Effector memory CD8-positive, alpha-beta T cell (primary cell): ENCODE measurements at regions not wholly inside any gene's neighbourhood (a gene's known extent, or its start where the extent isn't known, plus 50 kb on each side); places are given as distances from the start of the nearest gene placed in this dataset.
"Not testable (repeated sequence)": the region's sequence is repeated elsewhere in the genome, so short reads cannot be mapped to it uniquely, and the experiment has no call there.

Source experiments
- ATAC-seq: fragments of 150-1000 bp; cut with Tn5 transposase; replicated peaks from 2 replicates; pipeline ENCODE4 v1.10.0; 2021; ENCODE audit warnings: mild to moderate bottlenecking, moderate library complexity
- DNase-seq, 3 experiments: peaks; one replicate each; pipeline ENCODE4 v3.0.0; 2021
- H3K27ac Mint-ChIP-seq, 2 donors: one replicate each; pipeline ENCODE4 v1.8.0; 2022; ENCODE audit warnings: mild to moderate bottlenecking in 2 of 2, mixed read lengths in 2 of 2, moderate library complexity in 2 of 2
- H3K27me3 Mint-ChIP-seq, 2 donors: one replicate each; pipeline ENCODE4 v1.8.0; 2022; ENCODE audit warnings: mixed read lengths in 2 of 2
- H3K36me3 Mint-ChIP-seq: one replicate; pipeline ENCODE4 v1.8.0; 2022; ENCODE audit warnings: mild to moderate bottlenecking, moderate library complexity, mixed read lengths; ENCODE audit not compliant: insufficient read depth
- H3K4me1 Mint-ChIP-seq, 2 donors: one replicate each; pipeline ENCODE4 v1.8.0; 2022; ENCODE audit warnings: low read depth in 2 of 2, mixed read lengths in 2 of 2
- H3K4me3 Mint-ChIP-seq, 2 donors: one replicate each; pipeline ENCODE4 v1.8.0; 2022; ENCODE audit warnings: mild to moderate bottlenecking in 2 of 2, mixed read lengths in 2 of 2, moderate library complexity in 2 of 2
- H3K9me3 Mint-ChIP-seq, 2 donors: one replicate each; pipeline ENCODE4 v1.8.0; 2022; ENCODE audit warnings: mixed read lengths in 2 of 2

DNA sequence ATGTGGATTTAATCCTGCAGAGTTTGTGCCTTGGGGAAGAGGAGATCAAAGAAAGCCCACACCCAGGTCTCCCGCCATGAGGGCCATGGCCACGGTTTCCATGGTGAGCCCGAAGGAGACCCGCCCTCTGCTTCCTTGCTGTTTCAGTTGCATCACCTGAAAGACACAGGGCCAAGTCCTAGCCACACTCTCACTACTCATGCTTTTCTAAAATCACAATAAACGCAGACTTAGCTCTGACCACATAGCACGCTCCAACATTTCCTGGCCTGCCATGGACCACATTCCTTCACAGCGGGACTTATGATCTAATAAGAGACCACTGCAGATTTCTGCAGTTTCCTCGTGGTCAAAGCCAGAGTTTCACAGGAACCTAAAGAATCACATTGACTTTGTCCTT, 426.0 kb upstream of the NR3C2 start:
- H3K36me3 Mint-ChIP-seq: no peaks in the 10 kb centered on the region
- H3K4me1 Mint-ChIP-seq: no peaks in the 10 kb centered on the region
- H3K9me3 Mint-ChIP-seq: peaks cover 0 to 4% of the 10 kb centered on the region in 2 donors
- ATAC-seq (no peak), DNase-seq (no peak)
- no peak overlapping the region for H3K4me3 Mint-ChIP-seq
- no peak overlapping the region for H3K27ac Mint-ChIP-seq
- peaks cover 0 to 11% of the 10 kb centered on the region in 2 donors for H3K27me3 Mint-ChIP-seq

DNA sequence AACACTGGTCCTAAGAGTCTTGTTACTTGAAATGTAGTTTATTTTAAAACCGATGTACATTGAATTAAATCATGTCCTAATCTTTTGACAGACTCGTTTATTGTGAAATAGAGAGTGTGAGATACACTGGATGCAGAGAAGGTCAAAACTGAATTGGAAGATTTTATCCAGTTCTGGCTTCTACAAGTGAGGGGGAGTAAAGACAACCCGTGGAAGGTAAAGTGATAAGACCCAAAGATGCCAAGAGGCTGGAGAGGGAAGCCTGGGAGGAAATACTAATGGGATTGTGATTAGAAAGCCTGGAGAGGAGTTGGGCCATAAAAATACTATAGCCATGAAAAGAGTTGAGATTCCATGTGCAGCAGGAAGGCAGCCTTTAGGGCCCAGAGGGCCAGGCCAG, 424.5 kb upstream of the NR3C2 start:
- Mint-ChIP-seq H3K36me3 (no peaks in the 10 kb centered on the region), H3K9me3 (peaks cover 0 to 4% of the 10 kb centered on the region in 2 donors), H3K27ac (no peak overlapping the region), H3K27me3 (peaks cover 0 to 11% of the 10 kb centered on the region in 2 donors), H3K4me1 (no peaks in the 10 kb centered on the region), H3K4me3 (no peak overlapping the region)
- no peak for DNase-seq
- no peak for ATAC-seq

DNA sequence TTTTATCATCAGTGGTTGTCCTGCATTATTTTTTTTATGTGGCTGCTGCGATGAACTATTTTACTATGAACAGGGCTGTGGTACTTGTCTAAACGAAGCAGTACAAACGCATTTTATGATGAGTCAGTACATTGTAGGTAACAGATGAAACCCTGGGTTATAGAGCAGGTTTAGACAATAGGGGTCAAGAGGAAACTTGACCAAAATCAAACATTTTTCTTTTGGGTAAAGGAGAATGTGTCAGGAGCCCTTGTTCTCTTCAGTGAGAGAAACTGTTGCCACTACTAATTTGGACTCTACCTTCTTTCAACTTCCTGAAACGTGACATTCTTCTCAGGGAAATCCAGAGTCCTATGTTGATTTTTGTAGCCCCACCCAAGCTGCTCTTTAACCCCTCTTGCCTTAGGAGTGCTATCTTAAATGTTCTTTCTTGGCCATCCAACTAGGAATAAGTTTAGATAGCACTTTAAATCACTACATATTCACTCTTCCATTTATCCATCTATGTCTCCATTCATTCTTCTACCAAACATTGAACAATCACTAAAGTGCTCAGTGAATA, 415.8 kb upstream of the NR3C2 start:
- DNase-seq (no peak), ATAC-seq (no peak)
- H3K27ac Mint-ChIP-seq: no peak overlapping the region
- H3K4me1 Mint-ChIP-seq: no peaks in the 10 kb centered on the region
- peaks cover 0 to 5% of the 10 kb centered on the region in 2 donors for H3K9me3 Mint-ChIP-seq
- H3K4me3 Mint-ChIP-seq: no peak overlapping the region
- H3K36me3 Mint-ChIP-seq: no peaks in the 10 kb centered on the region
- no peaks in the 10 kb centered on the region for H3K27me3 Mint-ChIP-seq

DNA sequence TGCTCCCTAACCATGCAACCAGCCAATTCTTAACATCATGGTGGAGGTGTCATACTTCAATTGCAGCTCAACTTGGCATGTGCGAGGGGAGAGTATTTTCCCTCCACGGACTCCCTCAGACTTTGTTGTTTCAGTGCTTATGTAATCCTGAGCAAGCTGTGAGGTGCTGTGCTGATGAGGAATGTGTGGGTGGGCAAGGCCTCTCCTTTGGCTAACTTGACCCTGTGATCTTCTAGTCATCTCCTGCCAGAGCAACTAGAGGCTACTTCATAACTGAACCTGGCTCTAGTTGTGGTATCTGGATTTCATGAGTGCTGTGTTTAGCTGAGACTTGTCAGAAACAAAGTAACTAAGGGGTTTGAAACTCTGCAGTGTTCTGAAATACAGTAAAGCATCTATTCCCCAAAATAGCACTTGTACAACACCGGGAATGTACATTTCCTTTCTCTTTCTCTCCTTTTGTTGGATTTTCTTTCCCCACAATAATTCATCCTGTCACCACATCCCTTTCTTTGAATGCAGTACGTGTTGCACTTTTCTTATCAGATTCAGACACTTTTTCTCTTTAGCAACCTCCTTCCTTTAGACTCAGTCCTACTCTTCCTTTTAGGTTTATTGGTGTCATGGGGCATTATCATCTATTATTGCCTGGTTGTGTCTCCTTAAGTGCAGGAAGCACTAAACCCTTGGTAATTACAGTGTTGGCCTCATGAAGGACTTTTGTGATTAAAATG, 415.2 kb upstream of the NR3C2 start:
- Mint-ChIP-seq H3K36me3 (no peaks in the 10 kb centered on the region), H3K9me3 (peaks cover 0 to 5% of the 10 kb centered on the region in 2 donors), H3K4me3 (no peak overlapping the region), H3K27ac (no peak overlapping the region), H3K4me1 (no peaks in the 10 kb centered on the region), H3K27me3 (no peaks in the 10 kb centered on the region)
- ATAC-seq (no peak), DNase-seq (no peak)

DNA sequence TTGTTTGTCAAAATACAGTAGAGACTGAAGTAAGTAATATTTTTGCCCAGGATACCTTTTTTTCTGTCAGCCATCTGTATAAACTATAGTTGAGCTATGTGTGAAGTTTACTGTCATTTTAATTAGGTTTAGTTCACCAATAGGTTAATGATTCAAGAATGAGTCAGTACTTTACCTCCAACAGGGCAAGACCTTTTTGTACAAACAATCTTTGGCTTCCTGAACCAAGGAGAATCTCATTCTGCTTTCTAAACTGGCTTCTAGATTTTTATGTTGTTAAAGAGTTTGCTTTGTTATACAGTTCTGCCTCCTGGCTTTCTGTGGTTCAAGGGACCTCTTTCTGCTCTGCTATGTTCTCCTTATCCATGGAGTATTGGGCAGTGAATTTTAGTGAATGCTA, 412.0 kb upstream of the NR3C2 start:
- Mint-ChIP-seq H3K9me3 (peaks cover 0 to 2% of the 10 kb centered on the region in 2 donors), H3K36me3 (no peaks in the 10 kb centered on the region), H3K27ac (no peak overlapping the region), H3K27me3 (no peaks in the 10 kb centered on the region), H3K4me3 (no peak overlapping the region), H3K4me1 (no peaks in the 10 kb centered on the region)
- no peak for DNase-seq
- no peak for ATAC-seq

DNA sequence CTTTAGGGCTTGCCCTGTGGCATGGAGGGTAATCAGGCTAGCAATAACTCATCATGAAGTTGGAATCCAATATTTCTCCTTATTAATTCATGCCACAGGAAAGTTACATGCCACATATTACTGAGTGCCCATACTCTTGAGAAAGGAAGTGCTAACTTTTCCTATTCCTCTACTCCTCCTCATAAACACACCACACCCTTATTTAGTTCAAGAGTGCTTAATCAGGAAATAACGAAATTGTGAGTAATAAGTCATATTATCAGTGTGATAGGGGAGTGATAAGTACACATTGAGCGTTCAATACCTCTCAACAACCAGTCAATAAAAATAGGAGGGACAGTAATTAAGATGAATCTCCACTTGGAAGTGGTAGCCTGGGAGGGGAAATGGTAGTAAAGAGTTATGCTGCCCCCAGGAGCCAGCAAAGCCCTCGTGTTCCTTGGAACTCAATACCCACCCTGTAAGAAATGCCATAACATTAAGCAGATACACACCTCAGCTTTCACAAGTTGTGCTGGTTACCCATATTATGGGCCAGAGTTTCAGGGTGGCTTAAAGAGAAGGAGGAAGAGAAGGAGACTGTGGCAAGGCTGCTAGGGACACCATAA, 410.0 kb upstream of the NR3C2 start:
- DNase-seq (no peak), ATAC-seq (no peak)
- Mint-ChIP-seq H3K4me1 (no peaks in the 10 kb centered on the region), H3K36me3 (no peaks in the 10 kb centered on the region), H3K9me3 (no peaks in the 10 kb centered on the region), H3K27me3 (no peaks in the 10 kb centered on the region), H3K4me3 (no peak overlapping the region), H3K27ac (no peak overlapping the region)

DNA sequence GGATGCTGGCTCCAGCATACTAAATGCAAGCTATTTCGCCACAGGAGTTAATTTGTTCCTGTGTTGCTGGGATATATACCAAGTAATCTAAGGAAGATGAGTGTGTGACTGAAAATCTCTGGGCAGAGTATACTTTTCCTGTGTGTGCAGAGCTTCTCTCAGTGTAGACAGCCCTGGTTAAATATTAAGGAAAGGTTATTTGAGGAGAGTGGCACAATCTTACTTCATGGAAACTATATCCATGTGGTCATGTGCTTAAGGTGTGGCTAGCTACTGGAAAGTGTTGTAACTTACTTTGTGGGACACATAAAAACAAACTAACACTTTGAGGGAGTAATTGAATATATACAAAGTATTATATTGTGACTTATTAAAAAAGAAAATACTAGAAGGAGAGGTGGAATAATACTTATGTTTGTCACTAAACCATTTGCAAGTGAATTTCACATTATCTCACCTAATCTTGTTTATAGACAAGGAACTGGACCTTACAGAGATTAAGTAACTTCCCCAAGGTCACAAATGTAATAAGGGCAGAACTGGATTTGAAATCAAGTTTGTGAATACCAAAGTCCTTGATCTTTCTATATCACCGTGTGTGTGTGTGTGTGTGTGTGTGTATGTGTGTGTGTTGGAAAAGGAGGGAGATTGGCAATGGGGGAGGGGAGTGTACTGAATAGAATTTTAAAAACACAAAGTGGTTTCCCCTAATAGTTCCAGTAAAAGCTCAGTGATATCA, 408.2 kb upstream of the NR3C2 start:
- Mint-ChIP-seq H3K9me3 (no peaks in the 10 kb centered on the region), H3K4me3 (no peak overlapping the region), H3K4me1 (no peaks in the 10 kb centered on the region), H3K27ac (no peak overlapping the region), H3K27me3 (no peaks in the 10 kb centered on the region), H3K36me3 (no peaks in the 10 kb centered on the region)
- DNase-seq (no peak), ATAC-seq (no peak)

DNA sequence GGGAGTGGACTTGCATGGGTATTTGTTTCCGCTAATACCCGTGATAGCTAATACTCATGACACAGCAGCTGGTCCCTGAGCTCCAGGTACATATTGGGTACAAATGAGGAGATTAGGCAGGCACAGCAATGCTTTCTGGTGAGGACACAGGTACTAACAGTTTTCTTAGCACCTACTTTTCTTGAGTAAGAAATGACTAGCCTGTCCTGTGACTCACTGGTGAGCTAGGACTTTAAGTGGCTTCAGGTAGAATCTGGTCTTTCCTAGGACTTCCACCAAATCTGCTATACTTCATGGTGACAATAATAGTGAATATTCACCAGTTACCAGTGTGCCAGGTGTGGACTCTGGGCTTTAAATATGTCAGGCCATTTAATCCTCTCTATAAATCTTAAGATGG, 407.4 kb upstream of the NR3C2 start:
- Mint-ChIP-seq H3K27me3 (no peaks in the 10 kb centered on the region), H3K9me3 (no peaks in the 10 kb centered on the region), H3K4me1 (no peaks in the 10 kb centered on the region), H3K4me3 (no peak overlapping the region), H3K36me3 (no peaks in the 10 kb centered on the region), H3K27ac (no peak overlapping the region)
- ATAC-seq (no peak), DNase-seq (no peak)

DNA sequence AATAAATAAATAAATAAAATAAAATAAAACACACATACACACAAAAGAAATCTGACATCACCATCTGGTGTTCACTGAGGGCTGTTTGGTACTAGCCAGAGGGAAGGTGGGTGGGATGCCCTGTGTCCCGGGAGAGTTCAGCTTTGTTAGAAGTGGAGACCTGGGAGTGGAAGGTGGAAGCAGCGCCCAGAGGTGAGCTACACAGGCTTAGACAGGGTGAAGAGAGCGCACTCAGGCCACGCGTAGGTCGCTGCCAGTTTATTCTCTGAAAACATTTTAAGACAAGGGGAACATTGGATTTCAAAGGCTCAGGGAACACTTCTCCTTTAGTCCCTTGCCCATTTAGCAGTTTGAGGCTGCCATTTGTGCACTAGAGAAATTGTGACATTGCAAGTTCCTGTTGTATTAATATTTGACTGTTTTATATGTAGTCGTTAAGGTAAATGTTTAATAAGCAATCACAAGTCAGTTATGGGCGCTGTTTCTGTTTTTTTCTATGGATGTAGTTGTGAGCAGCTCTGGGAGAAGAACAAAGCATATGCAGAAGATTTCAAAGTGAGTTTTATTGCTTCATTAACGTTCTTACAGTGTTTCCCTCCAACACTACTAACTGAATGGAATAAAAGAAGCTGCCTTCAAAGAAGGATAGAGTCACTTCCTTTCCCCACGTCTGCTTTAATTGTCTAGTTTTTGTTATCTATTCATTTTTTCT, 405.5 kb upstream of the NR3C2 start:
- DNase-seq (no peak), ATAC-seq (no peak)
- Mint-ChIP-seq H3K36me3 (no peaks in the 10 kb centered on the region), H3K4me1 (no peaks in the 10 kb centered on the region), H3K4me3 (no peak overlapping the region), H3K27ac (no peak overlapping the region), H3K9me3 (no peaks in the 10 kb centered on the region), H3K27me3 (no peaks in the 10 kb centered on the region)

DNA sequence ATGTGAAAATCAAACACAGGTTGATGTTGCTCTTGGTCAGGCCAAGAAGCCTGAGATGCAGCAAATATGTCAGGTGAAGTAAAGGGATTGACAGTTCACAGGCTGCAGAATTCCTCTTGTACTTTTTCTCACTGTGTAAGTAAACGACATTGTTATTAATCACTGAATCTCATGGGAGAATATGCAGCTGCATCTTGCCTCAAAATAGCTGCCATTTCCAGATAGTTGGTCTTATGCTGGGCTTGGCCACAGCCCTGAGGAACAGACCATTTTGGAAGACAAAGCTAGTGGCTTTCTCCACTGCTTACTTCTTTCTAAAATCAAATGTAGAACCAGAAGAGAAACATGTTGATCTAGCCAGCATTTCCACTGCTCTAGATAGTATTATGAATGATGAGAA, 403.4 kb upstream of the NR3C2 start:
- Mint-ChIP-seq H3K4me3 (no peak overlapping the region), H3K9me3 (no peaks in the 10 kb centered on the region), H3K27me3 (no peaks in the 10 kb centered on the region), H3K36me3 (no peaks in the 10 kb centered on the region), H3K4me1 (no peaks in the 10 kb centered on the region), H3K27ac (no peak overlapping the region)
- no peak for ATAC-seq
- DNase-seq: no peak

DNA sequence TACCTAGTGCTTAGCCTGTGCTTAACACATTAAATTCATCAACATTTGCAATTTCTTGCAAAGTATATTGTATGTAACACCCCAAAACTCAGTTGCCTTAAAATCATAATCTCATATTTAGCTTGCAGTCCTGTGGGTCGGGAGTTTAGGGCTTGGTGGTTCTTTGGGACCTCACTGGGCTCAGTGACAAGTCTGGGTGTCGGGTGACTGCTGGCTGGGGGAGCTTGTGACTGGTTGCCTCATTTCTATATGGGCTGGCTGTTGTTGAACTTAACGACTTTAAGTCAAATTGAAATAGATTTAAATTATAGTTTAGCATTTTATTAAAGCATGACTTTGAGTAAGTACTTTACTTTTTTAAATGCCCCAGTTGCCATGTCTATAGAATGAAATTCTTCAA, 401.4 kb upstream of the NR3C2 start:
- Mint-ChIP-seq H3K27me3 (no peaks in the 10 kb centered on the region), H3K36me3 (no peaks in the 10 kb centered on the region), H3K4me1 (no peaks in the 10 kb centered on the region), H3K9me3 (no peaks in the 10 kb centered on the region), H3K4me3 (no peak overlapping the region), H3K27ac (no peak overlapping the region)
- DNase-seq (no peak), ATAC-seq (no peak)

DNA sequence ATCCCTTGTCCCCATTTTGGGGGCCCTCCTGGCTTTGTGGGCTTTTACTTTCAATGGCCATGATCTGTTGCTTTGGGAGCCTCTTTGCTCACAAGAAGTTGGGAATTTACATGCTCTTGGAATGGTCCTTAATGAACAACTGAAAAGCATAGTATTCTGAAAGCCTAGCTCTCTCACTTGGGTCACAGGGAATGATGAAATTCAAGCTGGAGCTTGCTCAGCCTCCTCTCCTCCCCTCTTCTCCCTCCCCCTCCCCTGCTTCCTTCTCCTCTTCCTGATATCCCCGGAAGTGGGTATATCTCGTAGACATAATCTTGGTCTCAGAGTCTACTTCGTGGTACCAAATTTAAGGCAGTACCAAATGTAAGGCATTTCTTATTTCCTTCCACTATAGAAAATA, 400.6 kb upstream of the NR3C2 start:
- no peaks in the 10 kb centered on the region for H3K27me3 Mint-ChIP-seq
- H3K36me3 Mint-ChIP-seq: no peaks in the 10 kb centered on the region
- H3K27ac Mint-ChIP-seq: no peak overlapping the region
- DNase-seq: no peak
- no peaks in the 10 kb centered on the region for H3K9me3 Mint-ChIP-seq
- H3K4me1 Mint-ChIP-seq: no peaks in the 10 kb centered on the region
- H3K4me3 Mint-ChIP-seq: no peak overlapping the region
- no peak for ATAC-seq

DNA sequence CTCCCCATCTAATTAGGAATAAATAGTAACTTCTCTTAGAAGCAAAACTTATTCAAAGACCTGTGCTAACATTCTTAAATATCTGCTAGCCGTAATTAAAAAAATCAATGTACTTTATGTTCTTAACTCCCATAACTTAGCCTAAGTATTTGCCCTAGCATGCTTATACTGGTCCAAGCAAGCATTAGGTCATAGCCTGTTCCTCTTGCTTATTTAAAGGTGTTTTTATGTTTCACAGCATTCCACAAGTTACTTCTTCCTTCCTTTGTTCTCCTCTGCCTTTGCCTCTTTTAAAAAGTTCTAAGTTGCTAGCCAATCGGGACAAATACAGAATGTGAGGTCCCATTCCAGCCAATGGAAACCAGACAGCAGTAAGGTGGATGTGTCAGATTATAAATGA, 395.4 kb upstream of the NR3C2 start:
- not testable (repeated sequence) for H3K4me1 Mint-ChIP-seq

More for the DNA sequence above, 395.4 kb upstream of the NR3C2 start:
- H3K27me3 Mint-ChIP-seq, DNase-seq, H3K36me3 Mint-ChIP-seq, H3K4me3 Mint-ChIP-seq, H3K27ac Mint-ChIP-seq, H3K9me3 Mint-ChIP-seq, ATAC-seq: not testable (repeated sequence)
